ENCODE measurements at regions not wholly inside any gene's neighbourhood (a gene's known extent, or its start where the extent isn't known, plus 50 kb on each side); places are given as distances from the start of the nearest gene placed in this dataset.

GRCh38 chrX:22541926-22542325 lies 269.2 kb downstream of the CBLL2 start:
- TF ChIP-seq, protein P1, sequence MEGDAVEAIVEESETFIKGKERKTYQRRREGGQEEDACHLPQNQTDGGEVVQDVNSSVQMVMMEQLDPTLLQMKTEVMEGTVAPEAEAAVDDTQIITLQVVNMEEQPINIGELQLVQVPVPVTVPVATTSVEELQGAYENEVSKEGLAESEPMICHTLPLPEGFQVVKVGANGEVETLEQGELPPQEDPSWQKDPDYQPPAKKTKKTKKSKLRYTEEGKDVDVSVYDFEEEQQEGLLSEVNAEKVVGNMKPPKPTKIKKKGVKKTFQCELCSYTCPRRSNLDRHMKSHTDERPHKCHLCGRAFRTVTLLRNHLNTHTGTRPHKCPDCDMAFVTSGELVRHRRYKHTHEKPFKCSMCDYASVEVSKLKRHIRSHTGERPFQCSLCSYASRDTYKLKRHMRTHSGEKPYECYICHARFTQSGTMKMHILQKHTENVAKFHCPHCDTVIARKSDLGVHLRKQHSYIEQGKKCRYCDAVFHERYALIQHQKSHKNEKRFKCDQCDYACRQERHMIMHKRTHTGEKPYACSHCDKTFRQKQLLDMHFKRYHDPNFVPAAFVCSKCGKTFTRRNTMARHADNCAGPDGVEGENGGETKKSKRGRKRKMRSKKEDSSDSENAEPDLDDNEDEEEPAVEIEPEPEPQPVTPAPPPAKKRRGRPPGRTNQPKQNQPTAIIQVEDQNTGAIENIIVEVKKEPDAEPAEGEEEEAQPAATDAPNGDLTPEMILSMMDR (IDR thresholded peaks at IDR 0.05), result no peak
- TF ChIP-seq POLR2A (IDR thresholded peaks at IDR 0.05), result no peak

Data from uterus (tissue), 2 donors.